ENCODE measurements at regions not wholly inside any gene's neighbourhood (a gene's known extent, or its start where the extent isn't known, plus 50 kb on each side); places are given as distances from the start of the nearest gene placed in this dataset.

GRCh38 chr2:121089166-121089510 lies 195.9 kb downstream of the TFCP2L1 start:
- TF ChIP-seq CTCF (conservative IDR thresholded peaks at IDR 0.05 in 1 of 2, IDR thresholded peaks at IDR 0.05 in 1 of 2; ENCODE audit: extremely low read depth in 1 of 2, insufficient read depth in 1 of 2, low read depth in 1 of 2, low read length in 2 of 2) = no peak
- no peak for TF ChIP-seq EZH2 (IDR thresholded peaks at IDR 0.05; ENCODE audit: borderline replicate concordance, low read length)

Measured in mammary epithelial cell (primary cell).